ENCODE measurements at regions not wholly inside any gene's neighbourhood (a gene's known extent, or its start where the extent isn't known, plus 50 kb on each side); places are given as distances from the start of the nearest gene placed in this dataset.
A peak's percentile ranks its signal among the peaks of the same experiment; 100 is the strongest.

GRCh38 chr17:36862116-36862920 is 75.0 kb upstream of the LHX1 start:
- Histone ChIP-seq H3K36me3 (ENCODE audit: control insufficient read depth in 2 of 4, insufficient read depth in 4 of 4, low read length in 3 of 4) (no peaks in the 10 kb centered on the region), H3K23me2 (ENCODE audit: low read depth, low read length) (no peaks in the 10 kb centered on the region), H4K91ac (replicated peaks; ENCODE audit: insufficient read length, low read length) (no peak overlapping the region), H3K4me2 (ENCODE audit: insufficient read depth in 1 of 2, low read depth in 2 of 2, low read length in 2 of 2) (no peak overlapping the region), H2BK15ac (ENCODE audit: low read length) (no peak overlapping the region), H2AK5ac (ENCODE audit: low read depth, low read length) (no peak overlapping the region), H3K4ac (replicated peaks; ENCODE audit: insufficient read length, low read depth, low read length) (no peak overlapping the region), H3K14ac (ENCODE audit: insufficient read length) (no peak overlapping the region), H3K18ac (ENCODE audit: extremely low read depth, low read length) (peak overlapping the region; percentile 4; the same call in 1 of the 2 replicates), H3K27ac (ENCODE audit: low read depth, low read length) (no peak overlapping the region), H3K79me1 (ENCODE audit: low read depth, low read length) (no peaks in the 10 kb centered on the region), H3K23ac (ENCODE audit: insufficient read length) (no peak overlapping the region), H2BK120ac (replicated peaks; ENCODE audit: low read depth, low read length) (no peak overlapping the region), H3K4me3 (ENCODE audit: extremely low read depth in 1 of 4, insufficient read depth in 2 of 4, low read depth in 3 of 4, low read length in 4 of 4) (no peak overlapping the region), H3K9ac (replicated peaks in 1 of 4; ENCODE audit: extremely low read depth in 1 of 4, low read depth in 3 of 4, low read length in 3 of 4) (no peak overlapping the region), H2BK5ac (ENCODE audit: low read depth, low read length) (no peak overlapping the region), H3K79me2 (ENCODE audit: control insufficient read depth in 1 of 2, insufficient read depth in 2 of 2, low read length in 2 of 2) (no peaks in the 10 kb centered on the region), H3K56ac (replicated peaks; ENCODE audit: insufficient read length, low read depth, low read length) (no peak overlapping the region), H2AFZ (ENCODE audit: low read length) (no peak overlapping the region), H3K27me3 (replicated peaks in 1 of 4; ENCODE audit: control insufficient read depth in 3 of 4, extremely low read depth in 1 of 4, insufficient read depth in 3 of 4, low read length in 3 of 4) (no peaks in the 10 kb centered on the region), H3K4me1 (replicated peaks in 1 of 4; ENCODE audit: control insufficient read depth in 3 of 4, insufficient read depth in 4 of 4, low read length in 3 of 4) (peaks cover 0 to 7% (median 2%) of the 10 kb centered on the region in 4 experiments; a peak in 4 of 7 replicates), H4K5ac (ENCODE audit: insufficient read length, low read depth, low read length) (no peak overlapping the region), H3K9me3 (ENCODE audit: insufficient read depth in 2 of 2, low read depth in 1 of 2, low read length in 1 of 2) (no peaks in the 10 kb centered on the region), H2BK12ac (ENCODE audit: low read depth, low read length) (no peak overlapping the region), H4K20me1 (replicated peaks in 1 of 2; ENCODE audit: control insufficient read depth in 1 of 2, insufficient read depth in 2 of 2, low read length in 2 of 2) (no peaks in the 10 kb centered on the region), H4K8ac (ENCODE audit: extremely low read depth, insufficient read depth, low read length) (no peak overlapping the region), H2BK20ac (ENCODE audit: low read length) (no peak overlapping the region)
- ChIA-PET CTCF (ENCODE audit: partially characterized antibody) (interaction anchor here (1.0 to 1.8 kb wide), 4 partner anchors 30 to 236 kb away, joined by 3 to 4 read pairs (median 4); no protein-coding TSS in a partner anchor), POLR2A (ENCODE audit: partially characterized antibody) (interaction anchor here (0.6 to 1.5 kb wide), 3 partner anchors 11 to 194 kb away, joined by 3 read pairs; no protein-coding TSS in a partner anchor)
- FAIRE-seq: no peak
- 90% methylated on average over 14 of the region's 14 CpGs; no CpG with 5 or more reads in 1 of the 2 experiments for WGBS, 2 experiments (ENCODE audit: extremely low coverage in 1 of 2, insufficient coverage in 1 of 2, insufficient read length in 1 of 2, insufficient replicate concordance in 2 of 2, low coverage in 1 of 2, low lambda C conversion rate in 2 of 2, missing lambda C conversion rate in 1 of 2)
- no peak for DNase-seq (ENCODE audit: low read depth in 1 of 2, low spot score in 2 of 2)
- TF ChIP-seq E2F6 (IDR thresholded peaks at IDR 0.05): no peak
- TF ChIP-seq CHD2 (IDR thresholded peaks at IDR 0.05; ENCODE audit: low read length): no peak
- TF ChIP-seq GABPA (IDR thresholded peaks at IDR 0.05; ENCODE audit: borderline replicate concordance, insufficient read depth, low read length): no peak
- TF ChIP-seq EP300 (IDR thresholded peaks at IDR 0.05; ENCODE audit: borderline replicate concordance in 1 of 2, low read depth in 2 of 2, low read length in 2 of 2): no peak
- no peak for TF ChIP-seq RNF2 (IDR thresholded peaks at IDR 0.05; ENCODE audit: borderline replicate concordance, low read depth, low read length, missing control alignments, poor library complexity, severe bottlenecking)
